K562 (cell line): ENCODE measurements at regions not wholly inside any gene's neighbourhood (a gene's known extent, or its start where the extent isn't known, plus 50 kb on each side); places are given as distances from the start of the nearest gene placed in this dataset.

Source experiments
- CTCF ChIP-seq, 3 experiments: IDR thresholded peaks in 2 of 3; conservative IDR thresholded peaks in 1 of 3; 2 replicates each; pipeline ENCODE4 v1.5.1; 2011 to 2012; ENCODE audit warnings: low read length in 3 of 3, mild to moderate bottlenecking in 3 of 3, control low read depth in 2 of 3, improper control_type of control experiment in 1 of 3, inconsistent platforms in 1 of 3, low read depth in 1 of 3, mixed read lengths in 1 of 3, moderate library complexity in 1 of 3; ENCODE audit not compliant: insufficient read depth in 2 of 3
- DPF2 ChIP-seq: fragments of 450-650 bp; IDR thresholded peaks from 2 replicates; pipeline ENCODE4 v1.6.1; 2016
- EP300 ChIP-seq: IDR thresholded peaks from 2 replicates; pipeline ENCODE4 v1.6.1; 2012; ENCODE audit warnings: low read length, improper control_type of control experiment
- KDM1A ChIP-seq, 2 experiments: fragments of 450-650 bp; IDR thresholded peaks; 2 replicates each; pipeline ENCODE4 v1.6.1; 2016; ENCODE audit warnings: mild to moderate bottlenecking in 2 of 2
- NCOA2 ChIP-seq, 2 experiments: fragments of 450-650 bp; IDR thresholded peaks; 2 replicates each; pipeline ENCODE4 v1.6.1; 2018; ENCODE audit warnings: mild to moderate bottlenecking in 2 of 2, moderate library complexity in 1 of 2; ENCODE audit not compliant: partially characterized antibody in 2 of 2
- PCBP1 ChIP-seq: fragments of 200-400 bp; formaldehyde crosslinking; IDR thresholded peaks from 2 replicates; pipeline ENCODE4 v1.6.1; 2018; ENCODE audit warnings: mild to moderate bottlenecking, low read depth, low read length; ENCODE audit not compliant: poor library complexity, severe bottlenecking
- SMAD3 ChIP-seq: fragments of 450-650 bp; formaldehyde crosslinking; conservative IDR thresholded peaks from 2 replicates; pipeline ENCODE4 v1.4.0; 2020; ENCODE audit warnings: mild to moderate bottlenecking
- ZBTB7A ChIP-seq: IDR thresholded peaks from 2 replicates; pipeline ENCODE4 v1.6.1; 2011; ENCODE audit warnings: low read depth, mild to moderate bottlenecking, low read length, moderate library complexity, borderline replicate concordance; ENCODE audit not compliant: control insufficient read depth
- ZSCAN29 ChIP-seq: fragments of 450-650 bp; IDR thresholded peaks from 2 replicates; pipeline ENCODE4 v1.6.1; 2017

- TF ChIP-seq DPF2, result no peak
- TF ChIP-seq KDM1A (IDR thresholded peaks at IDR 0.05), result no peak
- TF ChIP-seq NCOA2 (IDR thresholded peaks at IDR 0.05; ENCODE audit: partially characterized antibody in 2 of 2), result no peak
- no peak for TF ChIP-seq ZBTB7A
- TF ChIP-seq PCBP1, result no peak
- no peak for TF ChIP-seq ZSCAN29
- no peak for TF ChIP-seq CTCF (IDR thresholded peaks at IDR 0.05 in 2 of 3, conservative IDR thresholded peaks at IDR 0.05 in 1 of 3; ENCODE audit: insufficient read depth in 2 of 3, low read depth in 1 of 3, low read length in 3 of 3)
- no peak for TF ChIP-seq SMAD3
- no peak for TF ChIP-seq EP300
Observed at GRCh38 chr3:77976079-77976478, 936.2 kb downstream of the ROBO2 start.
